Activated CD4-positive, alpha-beta T cell treated with anti-CD3 and anti-CD28 coated beads, Interleukin-2, amount 10 ng/mL, durations not matched to agents 24 days and 14 days (primary cell): ENCODE measurements at regions not wholly inside any gene's neighbourhood (a gene's known extent, or its start where the extent isn't known, plus 50 kb on each side); places are given as distances from the start of the nearest gene placed in this dataset.
A peak's percentile ranks its signal among the peaks of the same experiment; 100 is the strongest.
"Not testable (repeated sequence)": the region's sequence is repeated elsewhere in the genome, so short reads cannot be mapped to it uniquely, and the experiment has no call there.

Experiments used
- DNase-seq: peaks from one replicate; pipeline ENCODE4 v3.0.0; 2022
- H3K27ac Mint-ChIP-seq: one replicate; pipeline ENCODE4 v1.8.0; 2022; ENCODE audit warnings: mild to moderate bottlenecking, mixed read lengths
- H3K27me3 Mint-ChIP-seq: one replicate; pipeline ENCODE4 v1.8.0; 2022; ENCODE audit warnings: mixed read lengths
- H3K36me3 Mint-ChIP-seq: one replicate; pipeline ENCODE4 v1.8.0; 2022; ENCODE audit warnings: low read depth, mild to moderate bottlenecking, mixed read lengths
- H3K4me1 Mint-ChIP-seq: one replicate; pipeline ENCODE4 v1.8.0; 2021; ENCODE audit warnings: mixed read lengths
- H3K4me3 Mint-ChIP-seq: one replicate; pipeline ENCODE4 v1.8.0; 2022; ENCODE audit warnings: mild to moderate bottlenecking, moderate library complexity, mixed read lengths
- H3K9me3 Mint-ChIP-seq: one replicate; pipeline ENCODE4 v1.8.0; 2021; ENCODE audit warnings: mixed read lengths
- intact Hi-C: fragments of 100-400 bp; cut with micrococcal nuclease; formaldehyde crosslinking; loops from one replicate; pipeline ENCODE4 v1.15.1; 2023

- Mint-ChIP-seq H3K27ac (no peak overlapping the region), H3K4me1 (no peaks in the 10 kb centered on the region), H3K27me3 (no peaks in the 10 kb centered on the region), H3K36me3 (no peaks in the 10 kb centered on the region), H3K9me3 (no peaks in the 10 kb centered on the region), H3K4me3 (no peak overlapping the region)
- intact Hi-C loops = no loop called here
- no peak for DNase-seq
Measured at GRCh38 chr19:30848636-30849425, 476.6 kb downstream of the ZNF536 start.

- H3K4me1 Mint-ChIP-seq = no peaks in the 10 kb centered on the region
- intact Hi-C loops = no loop called here
- H3K9me3 Mint-ChIP-seq = no peaks in the 10 kb centered on the region
- no peak overlapping the region for H3K4me3 Mint-ChIP-seq
- no peaks in the 10 kb centered on the region for H3K36me3 Mint-ChIP-seq
- no peak for DNase-seq
- H3K27me3 Mint-ChIP-seq = no peaks in the 10 kb centered on the region
- H3K27ac Mint-ChIP-seq = no peak overlapping the region
Measured at GRCh38 chr19:30846102-30846501, 473.9 kb downstream of the ZNF536 start.

- Mint-ChIP-seq H3K36me3 (no peaks in the 10 kb centered on the region), H3K4me1 (no peaks in the 10 kb centered on the region)
Measured at GRCh38 chr19:30842926-30843325, 470.7 kb downstream of the ZNF536 start.

GRCh38 chr19:30841934-30842333 lies 469.8 kb downstream of the ZNF536 start:
- intact Hi-C loops = no loop called here
- Mint-ChIP-seq H3K4me3 (no peak overlapping the region), H3K27me3 (no peaks in the 10 kb centered on the region), H3K36me3 (no peaks in the 10 kb centered on the region), H3K4me1 (no peaks in the 10 kb centered on the region), H3K27ac (no peak overlapping the region), H3K9me3 (no peaks in the 10 kb centered on the region)
- DNase-seq = no peak

More at GRCh38 chr19:30842926-30843325, 470.7 kb downstream of the ZNF536 start:
- H3K27me3 Mint-ChIP-seq = no peaks in the 10 kb centered on the region
- intact Hi-C loops = no loop called here
- no peak for DNase-seq
- no peaks in the 10 kb centered on the region for H3K9me3 Mint-ChIP-seq
- H3K27ac Mint-ChIP-seq = no peak overlapping the region
- no peak overlapping the region for H3K4me3 Mint-ChIP-seq

GRCh38 chr19:30830875-30831274 lies 458.7 kb downstream of the ZNF536 start:
- Mint-ChIP-seq H3K36me3 (no peaks in the 10 kb centered on the region), H3K4me3 (no peak overlapping the region), H3K9me3 (no peaks in the 10 kb centered on the region), H3K27me3 (no peaks in the 10 kb centered on the region), H3K4me1 (no peaks in the 10 kb centered on the region), H3K27ac (no peak overlapping the region)
- DNase-seq = no peak
- intact Hi-C loops = no loop called here

- H3K4me3 Mint-ChIP-seq, H3K4me1 Mint-ChIP-seq, H3K9me3 Mint-ChIP-seq, H3K27me3 Mint-ChIP-seq, H3K27ac Mint-ChIP-seq, intact Hi-C loops, DNase-seq, H3K36me3 Mint-ChIP-seq: not testable (repeated sequence)
Measured at GRCh38 chr19:30825505-30825904, 453.3 kb downstream of the ZNF536 start.

GRCh38 chr19:30824809-30825208 lies 452.6 kb downstream of the ZNF536 start:
- Mint-ChIP-seq H3K27me3 (no peaks in the 10 kb centered on the region), H3K4me3 (no peak overlapping the region), H3K9me3 (no peaks in the 10 kb centered on the region), H3K4me1 (no peaks in the 10 kb centered on the region), H3K36me3 (no peaks in the 10 kb centered on the region), H3K27ac (no peak overlapping the region)
- no peak for DNase-seq
- intact Hi-C loops = no loop called here

GRCh38 chr19:30817965-30818567 lies 445.9 kb downstream of the ZNF536 start:
- Mint-ChIP-seq H3K36me3 (no peaks in the 10 kb centered on the region), H3K4me1 (no peaks in the 10 kb centered on the region), H3K27me3 (no peaks in the 10 kb centered on the region), H3K9me3 (peaks cover 4% of the 10 kb centered on the region), H3K27ac (no peak overlapping the region), H3K4me3 (no peak overlapping the region)
- intact Hi-C loops = no loop called here
- peak; percentile 14 for DNase-seq

GRCh38 chr19:30817197-30817596 lies 445.0 kb downstream of the ZNF536 start:
- peaks cover 4% of the 10 kb centered on the region for H3K9me3 Mint-ChIP-seq
- H3K4me3 Mint-ChIP-seq = no peak overlapping the region
- no peaks in the 10 kb centered on the region for H3K36me3 Mint-ChIP-seq
- intact Hi-C loops = no loop called here
- H3K4me1 Mint-ChIP-seq = no peaks in the 10 kb centered on the region
- peak; percentile 11 for DNase-seq
- no peak overlapping the region for H3K27ac Mint-ChIP-seq
- no peaks in the 10 kb centered on the region for H3K27me3 Mint-ChIP-seq

- intact Hi-C loops = no loop called here
Measured at GRCh38 chr19:30815889-30816580, 443.9 kb downstream of the ZNF536 start.

GRCh38 chr19:30812099-30812678 lies 440.0 kb downstream of the ZNF536 start:
- no peak overlapping the region for H3K27ac Mint-ChIP-seq
- peak; percentile 10 for DNase-seq
- peaks cover 4% of the 10 kb centered on the region for H3K9me3 Mint-ChIP-seq
- no peaks in the 10 kb centered on the region for H3K4me1 Mint-ChIP-seq
- no peaks in the 10 kb centered on the region for H3K27me3 Mint-ChIP-seq
- H3K36me3 Mint-ChIP-seq = no peaks in the 10 kb centered on the region
- H3K4me3 Mint-ChIP-seq = no peak overlapping the region
- intact Hi-C loops = no loop called here

More at GRCh38 chr19:30815889-30816580, 443.9 kb downstream of the ZNF536 start:
- Mint-ChIP-seq H3K36me3 (no peaks in the 10 kb centered on the region), H3K27ac (no peak overlapping the region), H3K4me1 (no peaks in the 10 kb centered on the region), H3K4me3 (no peak overlapping the region), H3K27me3 (no peaks in the 10 kb centered on the region), H3K9me3 (peaks cover 4% of the 10 kb centered on the region)
- DNase-seq = no peak

GRCh38 chr19:30811397-30812098 lies 439.4 kb downstream of the ZNF536 start:
- Mint-ChIP-seq H3K4me3 (no peak overlapping the region), H3K4me1 (no peaks in the 10 kb centered on the region), H3K27ac (no peak overlapping the region), H3K27me3 (no peaks in the 10 kb centered on the region), H3K36me3 (no peaks in the 10 kb centered on the region), H3K9me3 (peaks cover 4% of the 10 kb centered on the region)
- intact Hi-C loops = no loop called here
- peak; percentile 19 for DNase-seq

- no peak overlapping the region for H3K27ac Mint-ChIP-seq
- DNase-seq = no peak
- peaks cover 4% of the 10 kb centered on the region for H3K9me3 Mint-ChIP-seq
- H3K27me3 Mint-ChIP-seq = no peaks in the 10 kb centered on the region
- H3K4me1 Mint-ChIP-seq = no peaks in the 10 kb centered on the region
- intact Hi-C loops = no loop called here
- no peaks in the 10 kb centered on the region for H3K36me3 Mint-ChIP-seq
- H3K4me3 Mint-ChIP-seq = no peak overlapping the region
Measured at GRCh38 chr19:30810726-30811125, 438.5 kb downstream of the ZNF536 start.
